Keratinocyte (primary cell): ENCODE measurements at regions not wholly inside any gene's neighbourhood (a gene's known extent, or its start where the extent isn't known, plus 50 kb on each side); places are given as distances from the start of the nearest gene placed in this dataset.

Source experiments
- CTCF ChIP-seq, 3 experiments: IDR thresholded peaks in 1 of 3; conservative IDR thresholded peaks in 1 of 3; optimal IDR thresholded peaks in 1 of 3; 2 replicates in 2 of 3; 3 replicates in 1 of 3; pipeline versions ENCODE3 to v1.5.1; 2011; ENCODE audit warnings: low read length in 3 of 3, mild to moderate bottlenecking in 3 of 3, moderate library complexity in 2 of 3, control low read depth in 1 of 3, inconsistent platforms in 1 of 3; ENCODE audit not compliant: insufficient read depth in 2 of 3; ENCODE audit errors: extremely low read depth in 1 of 3
- EZH2 ChIP-seq: IDR thresholded peaks from one replicate; pipeline ENCODE4 v1.6.1; 2012; ENCODE audit warnings: inconsistent platforms, mild to moderate bottlenecking, low read length, moderate library complexity

- TF ChIP-seq EZH2: no peak
- no peak for TF ChIP-seq CTCF (optimal IDR thresholded peaks at IDR 0.05 in 1 of 3, IDR thresholded peaks at IDR 0.05 in 1 of 3, conservative IDR thresholded peaks at IDR 0.05 in 1 of 3; ENCODE audit: extremely low read depth in 1 of 3, insufficient read depth in 2 of 3, low read length in 3 of 3)
Observed at GRCh38 chr3:118485693-118486092, 549.0 kb downstream of the IGSF11 start.
